ENCODE measurements at regions not wholly inside any gene's neighbourhood (a gene's known extent, or its start where the extent isn't known, plus 50 kb on each side); places are given as distances from the start of the nearest gene placed in this dataset.

- Mint-ChIP-seq H3K4me1 (ENCODE audit: low read depth) (peaks cover 8% of the 10 kb centered on the region), H3K4me3 (ENCODE audit: unreplicated experiment) (no peak overlapping the region), H3K27ac (ENCODE audit: unreplicated experiment) (no peak overlapping the region), H3K9me3 (ENCODE audit: low read depth) (peaks cover 2% of the 10 kb centered on the region), H3K27me3 (ENCODE audit: low read depth) (peaks cover 11% of the 10 kb centered on the region), H3K36me3 (ENCODE audit: low read depth) (no peaks in the 10 kb centered on the region)
- no peak for DNase-seq (ENCODE audit: low spot score)
- no peak for TF ChIP-seq CTCF (IDR thresholded peaks at IDR 0.05)
These were observed 177.8 kb upstream of the ARID1B start for GRCh38 chr6:156599366-156599765.

GRCh38 chr6:156598855-156599180 is 178.4 kb upstream of the ARID1B start:
- Mint-ChIP-seq H3K36me3 (ENCODE audit: low read depth) (no peaks in the 10 kb centered on the region), H3K9me3 (ENCODE audit: low read depth) (peaks cover 2% of the 10 kb centered on the region), H3K27me3 (ENCODE audit: low read depth) (peaks cover 11% of the 10 kb centered on the region), H3K4me3 (ENCODE audit: unreplicated experiment) (no peak overlapping the region), H3K4me1 (ENCODE audit: low read depth) (peaks cover 8% of the 10 kb centered on the region), H3K27ac (ENCODE audit: unreplicated experiment) (no peak overlapping the region)
- DNase-seq (ENCODE audit: low spot score): no peak
- no peak for TF ChIP-seq CTCF (IDR thresholded peaks at IDR 0.05)

- no peak overlapping the region for H3K4me3 Mint-ChIP-seq (ENCODE audit: unreplicated experiment)
- DNase-seq (ENCODE audit: low spot score): no peak
- no peak for TF ChIP-seq CTCF (IDR thresholded peaks at IDR 0.05)
- peaks cover 8% of the 10 kb centered on the region for H3K4me1 Mint-ChIP-seq (ENCODE audit: low read depth)
- no peaks in the 10 kb centered on the region for H3K36me3 Mint-ChIP-seq (ENCODE audit: low read depth)
- peaks cover 10% of the 10 kb centered on the region for H3K27me3 Mint-ChIP-seq (ENCODE audit: low read depth)
- H3K27ac Mint-ChIP-seq (ENCODE audit: unreplicated experiment): no peak overlapping the region
- no peaks in the 10 kb centered on the region for H3K9me3 Mint-ChIP-seq (ENCODE audit: low read depth)
These were observed 178.9 kb upstream of the ARID1B start for GRCh38 chr6:156598071-156598854.

GRCh38 chr6:156597095-156597494 is 180.1 kb upstream of the ARID1B start:
- H3K27me3 Mint-ChIP-seq (ENCODE audit: low read depth): peaks cover 17% of the 10 kb centered on the region
- no peaks in the 10 kb centered on the region for H3K36me3 Mint-ChIP-seq (ENCODE audit: low read depth)
- no peak overlapping the region for H3K27ac Mint-ChIP-seq (ENCODE audit: unreplicated experiment)
- no peaks in the 10 kb centered on the region for H3K9me3 Mint-ChIP-seq (ENCODE audit: low read depth)
- H3K4me3 Mint-ChIP-seq (ENCODE audit: unreplicated experiment): no peak overlapping the region
- no peak for DNase-seq (ENCODE audit: low spot score)
- no peak for TF ChIP-seq CTCF (IDR thresholded peaks at IDR 0.05)
- peaks cover 8% of the 10 kb centered on the region for H3K4me1 Mint-ChIP-seq (ENCODE audit: low read depth)

GRCh38 chr6:156595476-156595875 is 181.7 kb upstream of the ARID1B start:
- DNase-seq (ENCODE audit: low spot score): no peak
- H3K4me1 Mint-ChIP-seq (ENCODE audit: low read depth): peaks cover 8% of the 10 kb centered on the region
- no peak for TF ChIP-seq CTCF (IDR thresholded peaks at IDR 0.05)
- no peaks in the 10 kb centered on the region for H3K36me3 Mint-ChIP-seq (ENCODE audit: low read depth)
- no peaks in the 10 kb centered on the region for H3K9me3 Mint-ChIP-seq (ENCODE audit: low read depth)
- H3K27ac Mint-ChIP-seq (ENCODE audit: unreplicated experiment): no peak overlapping the region
- peaks cover 18% of the 10 kb centered on the region for H3K27me3 Mint-ChIP-seq (ENCODE audit: low read depth)
- no peak overlapping the region for H3K4me3 Mint-ChIP-seq (ENCODE audit: unreplicated experiment)
